ENCODE measurements at regions not wholly inside any gene's neighbourhood (a gene's known extent, or its start where the extent isn't known, plus 50 kb on each side); places are given as distances from the start of the nearest gene placed in this dataset.

DNA sequence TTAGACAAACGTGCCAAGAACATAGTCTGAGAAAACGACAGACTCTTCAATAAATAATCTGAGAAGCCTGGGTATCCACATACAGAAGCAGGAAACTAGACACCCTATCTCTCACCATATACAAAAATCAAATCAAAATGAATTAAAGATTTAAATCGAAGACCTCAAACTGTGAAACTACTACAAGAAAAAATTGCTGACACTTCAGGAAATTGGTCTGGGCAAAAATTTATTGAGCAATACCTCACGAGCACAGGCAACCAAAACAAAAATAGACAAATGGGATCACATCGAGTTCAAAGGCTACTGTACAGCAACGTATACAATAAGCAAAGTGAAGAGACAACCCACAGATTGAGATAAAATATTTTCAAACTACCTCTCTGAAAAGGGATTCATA lies 292.8 kb upstream of the RGS18 start:
- no peak for DNase-seq

GRCh38 chr1:191866155-191866554 lies 292.1 kb upstream of the RGS18 start:
- no peak for DNase-seq

- DNase-seq, result no peak
Observed at GRCh38 chr1:191869790-191870312, 288.4 kb upstream of the RGS18 start.

- DNase-seq, result no peak
Observed at GRCh38 chr1:191870490-191870889, 287.8 kb upstream of the RGS18 start.

GRCh38 chr1:191875994-191876393 lies 282.3 kb upstream of the RGS18 start:
- DNase-seq, result no peak

DNA sequence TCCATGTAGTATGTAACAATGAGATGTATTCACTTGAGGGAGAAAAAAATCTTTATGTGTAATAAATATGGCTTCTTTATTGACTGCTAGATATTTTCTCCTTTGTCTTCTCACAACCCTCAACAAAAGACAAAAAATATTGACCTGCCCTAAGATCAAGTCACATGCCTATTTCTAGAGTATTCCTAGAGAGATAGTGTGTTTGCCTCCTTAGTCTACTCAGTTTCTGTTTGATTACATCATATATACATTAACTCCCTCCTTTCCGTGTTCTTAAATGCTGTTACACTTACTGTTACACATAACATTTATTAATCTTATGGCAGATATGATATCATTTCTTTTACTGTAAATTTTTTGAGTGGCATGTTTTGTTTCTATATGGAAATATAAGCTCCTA lies 281.6 kb upstream of the RGS18 start:
- no peak for DNase-seq

DNA sequence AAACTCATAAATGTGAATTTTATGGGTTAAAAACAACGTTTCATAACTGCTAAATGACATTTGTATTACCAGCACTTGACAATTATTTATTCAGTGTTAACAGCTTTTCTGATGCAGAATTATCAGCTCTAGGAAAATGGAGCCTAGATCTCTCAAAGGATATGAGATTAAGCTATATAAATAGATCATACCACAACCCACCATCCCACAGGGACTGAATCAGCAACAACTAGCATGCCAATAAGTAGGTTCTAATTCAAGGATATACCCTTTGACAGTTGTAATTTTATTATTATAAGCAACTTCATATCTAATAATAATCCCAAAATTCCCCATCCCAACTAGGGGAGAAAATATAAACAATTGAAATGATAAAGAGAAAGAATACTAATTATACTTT lies 275.4 kb upstream of the RGS18 start:
- no peak for DNase-seq

DNA sequence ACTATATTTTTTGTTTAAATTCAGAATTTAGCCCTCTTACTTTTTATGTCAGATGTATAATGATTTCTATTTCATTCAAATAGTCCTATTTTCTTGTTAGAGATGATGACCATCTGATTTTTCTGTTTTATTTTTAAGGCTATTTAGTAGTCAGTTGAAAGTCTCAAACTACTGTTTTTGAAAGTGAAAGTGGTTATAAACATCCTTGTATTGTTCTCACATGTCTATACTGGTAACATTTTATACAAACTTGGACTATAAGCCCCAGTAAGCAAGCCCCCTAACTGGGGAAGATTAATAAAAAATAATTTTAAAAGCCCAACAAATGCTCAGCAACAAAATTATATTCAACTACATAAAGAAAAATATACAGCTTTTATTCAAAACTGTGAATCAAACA lies 271.3 kb upstream of the RGS18 start:
- no peak for DNase-seq

DNA sequence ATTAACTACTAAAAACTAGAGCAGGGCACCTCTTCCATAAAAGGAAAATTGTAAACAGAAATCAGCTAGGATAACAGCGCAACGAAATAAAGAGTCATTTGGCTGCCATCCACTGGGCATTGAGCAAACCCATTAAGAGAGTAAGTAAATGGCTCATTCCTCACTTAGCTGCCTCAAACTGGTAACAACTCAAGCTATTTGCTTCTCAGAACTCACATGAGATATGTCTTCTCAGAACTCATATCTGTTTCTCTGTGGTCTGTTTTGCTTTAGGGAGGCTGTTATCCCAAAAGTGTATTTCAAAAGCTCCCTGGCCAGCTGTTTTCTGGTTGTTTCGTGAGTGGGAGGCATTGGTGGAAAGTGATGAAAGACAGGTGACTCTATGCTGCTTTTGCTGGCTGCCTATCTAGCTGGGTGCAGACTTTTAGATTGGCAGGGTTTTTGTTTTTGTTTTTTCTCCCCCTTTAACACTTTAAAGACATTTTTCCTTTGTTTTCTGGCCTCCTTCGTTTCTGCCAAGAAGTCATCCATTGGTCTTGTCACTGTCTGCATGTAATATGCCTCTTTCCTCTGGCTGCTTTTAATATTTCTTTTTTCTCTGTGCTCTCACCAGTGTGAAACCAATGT lies 269.2 kb upstream of the RGS18 start:
- peak; percentile 19 for DNase-seq

GRCh38 chr1:191889623-191890003 lies 268.6 kb upstream of the RGS18 start:
- no peak for DNase-seq

- DNase-seq, result no peak
Observed at GRCh38 chr1:191890433-191891088, 267.7 kb upstream of the RGS18 start.

- DNase-seq, result no peak
Observed at GRCh38 chr1:191892716-191893115, 265.5 kb upstream of the RGS18 start.

DNA sequence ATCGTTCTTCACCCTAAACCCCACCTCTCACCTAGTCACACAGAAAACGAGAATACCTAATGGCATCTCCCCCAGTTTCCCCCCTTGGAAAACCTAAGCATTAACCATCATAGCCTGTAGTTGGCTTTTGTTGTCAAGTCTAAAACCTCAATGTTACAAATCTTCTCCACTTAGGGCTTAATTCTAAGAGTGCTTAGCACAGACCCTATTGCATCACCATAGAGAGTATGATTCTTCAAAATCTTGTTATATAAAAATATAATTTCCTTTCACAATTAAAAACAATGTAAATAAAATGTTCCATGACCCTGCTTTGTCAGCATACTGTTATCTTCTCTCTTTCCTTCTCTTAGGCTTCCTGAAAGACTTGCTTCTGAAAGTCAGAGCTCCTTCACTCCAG lies 263.2 kb upstream of the RGS18 start:
- DNase-seq, result no peak

DNA sequence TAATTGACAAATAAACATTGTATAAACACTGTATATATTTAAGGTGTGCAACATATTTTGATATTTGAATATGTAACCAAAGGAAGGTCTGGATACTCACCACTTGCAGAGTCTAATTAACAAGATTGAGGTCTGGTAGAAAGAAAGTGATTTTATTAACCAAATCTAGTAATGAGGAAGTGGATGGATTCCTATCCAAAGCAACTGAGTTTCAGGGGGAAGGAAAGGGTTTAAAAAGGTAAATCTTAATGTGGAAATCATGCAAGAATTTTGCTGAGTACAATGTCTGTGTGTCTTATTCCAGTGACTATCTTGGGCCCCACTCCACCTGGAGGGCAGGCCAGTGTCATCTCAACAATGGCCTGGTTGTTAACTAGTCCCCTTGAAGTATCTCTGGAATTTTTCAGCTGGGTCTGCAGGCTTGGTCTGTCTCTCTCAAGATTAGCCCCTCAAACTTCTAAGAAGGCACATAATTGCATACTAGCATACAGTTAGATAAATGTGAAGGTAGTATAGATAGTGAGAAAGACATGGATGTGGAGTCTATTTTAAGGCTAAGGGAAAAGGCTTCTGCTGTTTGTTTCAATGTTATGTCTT lies 262.7 kb upstream of the RGS18 start:
- DNase-seq, result no peak

- DNase-seq, result no peak
Observed at GRCh38 chr1:191897134-191897533, 261.1 kb upstream of the RGS18 start.

DNA sequence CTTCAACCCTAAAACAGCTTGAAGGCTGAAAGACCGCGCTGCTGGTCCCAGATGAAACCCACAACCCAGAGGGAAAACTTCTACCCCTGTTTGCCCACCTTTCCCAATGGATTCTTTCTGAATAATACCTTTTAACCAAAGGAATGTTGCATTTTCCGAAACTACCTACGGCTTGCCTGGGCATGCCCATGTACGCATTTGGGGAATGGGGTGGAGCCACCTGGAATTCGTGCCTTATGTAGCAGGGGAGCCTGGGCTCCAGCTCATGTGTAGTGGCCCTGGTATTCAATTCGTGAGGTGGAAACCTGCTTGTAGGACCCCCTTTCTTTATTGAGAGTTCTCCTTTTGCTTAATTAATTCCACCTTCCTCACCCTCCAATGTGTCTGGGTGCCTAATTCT lies 256.6 kb upstream of the RGS18 start:
- no peak for DNase-seq

DNA sequence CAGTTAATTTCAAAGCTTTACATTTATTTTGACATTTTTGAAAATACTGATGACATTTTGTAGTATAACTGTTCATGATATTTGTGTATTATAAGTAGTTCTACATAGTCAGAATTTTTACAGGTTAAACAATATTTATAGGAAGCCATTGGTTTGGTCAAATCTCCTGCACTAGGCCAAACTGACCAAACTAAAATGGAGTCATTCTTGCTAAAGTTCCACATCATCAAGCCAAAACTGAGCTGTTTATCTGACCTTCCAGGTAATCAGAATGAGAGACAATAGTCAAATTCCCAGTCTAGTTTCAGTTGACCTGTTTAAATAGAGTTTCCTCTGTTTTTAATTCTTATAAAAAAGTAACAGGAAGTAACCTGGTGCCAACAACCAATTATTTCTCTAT lies 253.3 kb upstream of the RGS18 start:
- no peak for DNase-seq

GRCh38 chr1:191905781-191906180 lies 252.5 kb upstream of the RGS18 start:
- no peak for DNase-seq

DNA sequence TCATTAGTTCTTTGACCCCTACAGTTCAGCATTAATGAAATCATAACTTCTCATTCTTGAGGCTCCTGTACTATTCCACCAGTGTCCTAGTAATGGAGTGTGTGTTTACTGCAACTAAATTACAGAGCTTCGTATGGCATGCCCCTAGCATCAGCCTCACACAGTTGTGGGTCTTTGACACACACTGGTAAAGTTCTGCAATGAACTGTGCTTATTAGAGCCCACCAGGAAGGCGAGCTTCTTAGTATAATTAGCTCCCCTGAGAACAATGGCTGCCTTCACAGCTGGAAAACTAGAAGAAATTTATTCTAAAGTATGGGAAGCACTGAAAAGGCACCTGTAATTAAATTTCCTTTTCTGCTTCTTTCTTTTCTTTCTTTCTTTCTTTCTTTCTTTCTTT lies 251.1 kb upstream of the RGS18 start:
- no peak for DNase-seq

- no peak for DNase-seq
Observed at GRCh38 chr1:191910245-191910644, 248.0 kb upstream of the RGS18 start.

GRCh38 chr1:191912517-191912916 lies 245.7 kb upstream of the RGS18 start:
- DNase-seq, result no peak

DNA sequence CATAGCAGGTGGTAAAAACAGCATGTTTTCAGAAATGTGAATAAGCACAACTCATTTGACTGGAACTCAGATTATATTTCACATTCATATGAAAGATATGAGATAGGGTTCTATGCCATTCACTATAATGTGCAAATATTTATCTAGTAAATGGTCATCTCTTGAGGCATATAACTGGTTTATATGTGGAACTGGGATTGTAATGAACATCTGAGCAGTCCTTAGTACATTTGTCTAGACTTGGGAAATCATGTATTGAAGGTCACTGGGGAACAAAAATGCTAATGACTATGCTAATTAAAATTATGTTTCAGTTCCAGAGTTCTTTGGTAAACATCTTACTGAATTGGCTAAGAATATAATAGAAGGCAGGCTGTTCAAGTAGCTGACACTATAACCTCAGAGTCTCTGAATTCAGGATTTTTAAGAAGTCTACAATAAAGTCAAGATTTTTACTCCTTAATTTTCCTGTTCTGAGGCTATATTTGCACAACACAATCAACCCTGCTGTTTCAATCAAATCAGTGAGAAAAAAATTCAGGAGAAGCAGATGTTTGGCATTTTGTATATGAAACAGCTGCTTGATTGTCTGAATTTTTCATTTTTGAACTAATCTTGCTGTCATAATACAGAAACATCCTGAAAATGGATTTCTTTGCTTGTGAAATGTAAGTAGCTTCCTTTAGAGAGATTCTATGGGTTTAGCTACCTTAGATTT lies 244.8 kb upstream of the RGS18 start:
- no peak for DNase-seq

GRCh38 chr1:191929383-191929782 lies 228.9 kb upstream of the RGS18 start:
- DNase-seq, result no peak

- no peak for DNase-seq
Observed at GRCh38 chr1:191943684-191944083, 214.6 kb upstream of the RGS18 start.
